ENCODE measurements at regions not wholly inside any gene's neighbourhood (a gene's known extent, or its start where the extent isn't known, plus 50 kb on each side); places are given as distances from the start of the nearest gene placed in this dataset.

DNA sequence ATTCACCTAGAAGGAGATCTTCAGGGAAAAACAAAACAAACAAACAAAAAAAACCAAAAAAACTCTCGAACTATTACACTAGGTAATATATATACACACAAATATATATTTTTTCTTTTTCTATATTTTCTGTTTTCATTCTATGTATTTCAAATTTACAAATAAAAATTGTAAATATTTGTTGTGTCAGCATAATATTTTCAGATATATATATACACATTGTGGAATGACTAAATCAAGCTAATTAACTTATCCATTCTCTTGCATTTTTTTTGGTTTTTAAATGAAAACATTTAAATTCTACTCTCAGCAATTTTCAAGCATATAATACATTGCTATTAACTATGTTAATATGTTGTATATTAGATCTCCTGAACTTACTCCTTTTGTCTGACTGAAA lies 762.0 kb upstream of the PCDH10 start:
- no peak for DNase-seq
- TF ChIP-seq, protein P1, sequence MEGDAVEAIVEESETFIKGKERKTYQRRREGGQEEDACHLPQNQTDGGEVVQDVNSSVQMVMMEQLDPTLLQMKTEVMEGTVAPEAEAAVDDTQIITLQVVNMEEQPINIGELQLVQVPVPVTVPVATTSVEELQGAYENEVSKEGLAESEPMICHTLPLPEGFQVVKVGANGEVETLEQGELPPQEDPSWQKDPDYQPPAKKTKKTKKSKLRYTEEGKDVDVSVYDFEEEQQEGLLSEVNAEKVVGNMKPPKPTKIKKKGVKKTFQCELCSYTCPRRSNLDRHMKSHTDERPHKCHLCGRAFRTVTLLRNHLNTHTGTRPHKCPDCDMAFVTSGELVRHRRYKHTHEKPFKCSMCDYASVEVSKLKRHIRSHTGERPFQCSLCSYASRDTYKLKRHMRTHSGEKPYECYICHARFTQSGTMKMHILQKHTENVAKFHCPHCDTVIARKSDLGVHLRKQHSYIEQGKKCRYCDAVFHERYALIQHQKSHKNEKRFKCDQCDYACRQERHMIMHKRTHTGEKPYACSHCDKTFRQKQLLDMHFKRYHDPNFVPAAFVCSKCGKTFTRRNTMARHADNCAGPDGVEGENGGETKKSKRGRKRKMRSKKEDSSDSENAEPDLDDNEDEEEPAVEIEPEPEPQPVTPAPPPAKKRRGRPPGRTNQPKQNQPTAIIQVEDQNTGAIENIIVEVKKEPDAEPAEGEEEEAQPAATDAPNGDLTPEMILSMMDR (IDR thresholded peaks at IDR 0.05), result no peak
- TF ChIP-seq POLR2A (IDR thresholded peaks at IDR 0.05), result no peak
- Histone ChIP-seq H3K27me3 (no peaks in the 10 kb centered on the region), H3K27ac (no peak overlapping the region), H3K4me3 (no peak overlapping the region), H3K36me3 (no peaks in the 10 kb centered on the region), H3K9me3 (no peaks in the 10 kb centered on the region), H3K4me1 (no peaks in the 10 kb centered on the region)

DNA sequence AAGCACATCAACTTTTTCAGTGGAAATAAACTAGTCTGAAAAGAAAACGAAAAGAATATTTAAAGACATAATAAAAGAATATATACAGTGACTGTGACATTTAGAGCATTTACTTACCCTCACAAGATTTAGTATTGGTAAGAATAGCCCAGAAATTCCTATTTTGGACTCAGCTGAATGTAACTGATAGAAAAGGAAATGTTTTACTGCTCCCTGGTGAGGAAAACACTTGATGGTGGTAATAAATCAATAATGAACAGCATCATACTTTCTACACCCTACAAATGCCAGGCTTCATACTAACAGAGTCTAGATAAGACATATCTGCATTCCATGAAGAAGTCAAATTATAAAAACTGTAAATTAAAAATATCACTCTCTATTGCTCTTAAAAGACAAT lies 753.5 kb upstream of the PCDH10 start:
- Histone ChIP-seq H3K27me3 (no peaks in the 10 kb centered on the region), H3K27ac (no peak overlapping the region), H3K9me3 (no peaks in the 10 kb centered on the region), H3K4me3 (no peak overlapping the region), H3K36me3 (no peaks in the 10 kb centered on the region), H3K4me1 (no peaks in the 10 kb centered on the region)
- DNase-seq, result no peak
- TF ChIP-seq, protein P1 (IDR thresholded peaks at IDR 0.05), result no peak
- TF ChIP-seq POLR2A (IDR thresholded peaks at IDR 0.05), result no peak

DNA sequence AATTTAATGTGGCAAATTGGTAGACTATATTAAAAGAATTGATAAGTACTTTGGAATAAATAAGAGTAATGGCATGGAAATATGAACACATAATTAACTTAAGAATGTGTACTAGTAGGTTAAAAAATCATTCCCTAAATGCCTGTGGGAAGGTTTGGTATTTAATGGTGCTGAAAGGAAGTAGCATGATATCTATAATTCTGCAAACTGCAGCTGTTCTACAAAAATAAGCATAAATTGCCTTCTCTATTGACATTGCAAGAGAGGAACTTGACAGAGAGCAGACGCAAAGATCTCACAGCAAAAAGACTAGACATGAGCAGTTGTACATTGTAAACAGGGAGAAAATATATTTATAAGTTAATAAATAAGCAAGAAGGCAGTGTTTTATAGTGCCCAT lies 752.5 kb upstream of the PCDH10 start:
- no peak for DNase-seq
- no peaks in the 10 kb centered on the region for H3K27me3 ChIP-seq
- no peaks in the 10 kb centered on the region for H3K4me1 ChIP-seq
- no peak overlapping the region for H3K4me3 ChIP-seq
- TF ChIP-seq, protein P1 (IDR thresholded peaks at IDR 0.05), result no peak
- TF ChIP-seq POLR2A (IDR thresholded peaks at IDR 0.05), result no peak
- H3K27ac ChIP-seq, result no peak overlapping the region
- no peaks in the 10 kb centered on the region for H3K9me3 ChIP-seq
- no peaks in the 10 kb centered on the region for H3K36me3 ChIP-seq

DNA sequence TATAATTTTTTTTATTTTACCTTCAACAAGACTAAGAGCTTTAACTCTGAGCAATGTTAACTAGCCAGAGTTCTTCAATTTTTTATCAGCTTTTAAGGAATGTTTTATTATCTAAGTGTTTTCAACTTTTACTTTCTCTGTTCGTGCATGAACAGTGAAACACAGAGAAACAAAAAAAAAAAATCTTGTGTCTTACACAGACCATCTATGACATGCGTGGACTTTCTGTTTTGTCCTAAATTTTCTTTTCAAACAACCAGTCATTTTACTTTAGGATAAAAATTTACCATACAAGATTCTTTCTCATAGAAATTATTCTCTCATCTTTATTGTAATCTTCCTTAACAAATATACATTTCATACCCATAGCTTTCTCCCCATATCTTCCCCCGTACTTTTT lies 731.9 kb upstream of the PCDH10 start:
- DNase-seq, result no peak
- TF ChIP-seq, protein P1 (IDR thresholded peaks at IDR 0.05), result no peak
- no peak for TF ChIP-seq POLR2A (IDR thresholded peaks at IDR 0.05)
- Histone ChIP-seq H3K27ac (no peak overlapping the region), H3K4me3 (no peak overlapping the region), H3K36me3 (no peaks in the 10 kb centered on the region), H3K4me1 (no peaks in the 10 kb centered on the region), H3K9me3 (no peaks in the 10 kb centered on the region), H3K27me3 (no peaks in the 10 kb centered on the region)

DNA sequence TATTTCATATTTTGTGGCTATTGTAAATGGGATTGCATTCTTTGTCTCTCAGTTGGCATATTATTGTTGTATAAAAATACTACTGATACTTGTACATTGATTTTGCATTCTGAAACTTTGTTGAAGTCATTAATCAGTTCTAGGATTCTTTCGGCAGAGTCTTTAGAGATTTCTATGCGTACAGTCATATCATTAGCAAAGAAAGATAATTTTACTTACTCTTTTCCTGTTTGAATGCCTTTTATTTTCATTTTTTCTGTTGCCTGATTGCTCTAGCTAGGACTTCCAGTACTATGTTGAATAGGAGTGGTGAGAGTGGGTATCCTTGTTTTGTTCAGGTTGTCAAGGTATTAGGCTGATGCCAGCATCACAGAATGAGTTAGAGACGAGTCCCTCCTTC lies 722.0 kb upstream of the PCDH10 start:
- TF ChIP-seq, protein P1 (IDR thresholded peaks at IDR 0.05), result no peak
- TF ChIP-seq POLR2A (IDR thresholded peaks at IDR 0.05), result no peak
- Histone ChIP-seq H3K4me1 (no peaks in the 10 kb centered on the region), H3K27ac (no peak overlapping the region), H3K9me3 (no peaks in the 10 kb centered on the region), H3K27me3 (no peaks in the 10 kb centered on the region), H3K36me3 (no peaks in the 10 kb centered on the region), H3K4me3 (no peak overlapping the region)
- DNase-seq, result no peak

DNA sequence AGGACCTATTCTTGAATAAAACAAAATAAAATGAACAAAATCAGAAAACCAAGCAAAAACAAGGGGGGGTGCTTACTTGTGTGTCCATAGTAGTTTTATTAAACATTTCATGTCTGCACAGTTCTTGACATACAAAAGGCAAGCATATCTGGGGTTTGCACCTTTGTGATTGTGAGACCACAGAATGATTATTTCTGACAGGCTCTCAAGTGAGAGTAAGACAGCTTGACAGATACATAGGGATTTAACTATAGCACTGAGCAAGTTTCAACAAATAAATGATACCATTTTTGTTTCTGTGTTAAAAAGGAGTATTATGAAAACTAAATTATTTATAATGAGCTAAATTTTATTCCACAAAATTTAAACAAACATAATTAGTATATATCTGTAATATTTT lies 712.0 kb upstream of the PCDH10 start:
- Histone ChIP-seq H3K4me3 (no peak overlapping the region), H3K36me3 (no peaks in the 10 kb centered on the region), H3K27me3 (no peaks in the 10 kb centered on the region), H3K27ac (no peak overlapping the region), H3K9me3 (no peaks in the 10 kb centered on the region), H3K4me1 (no peaks in the 10 kb centered on the region)
- DNase-seq, result no peak
- TF ChIP-seq POLR2A (IDR thresholded peaks at IDR 0.05), result no peak
- TF ChIP-seq, protein P1 (IDR thresholded peaks at IDR 0.05), result no peak

Data from Peyer's patch (tissue), 4 donors.